ENCODE measurements at regions not wholly inside any gene's neighbourhood (a gene's known extent, or its start where the extent isn't known, plus 50 kb on each side); places are given as distances from the start of the nearest gene placed in this dataset.
A peak's percentile ranks its signal among the peaks of the same experiment; 100 is the strongest.

GRCh38 chr3:45332901-45333407 is 55.4 kb upstream of the LARS2 start:
- no peak overlapping the region for H2BK20ac ChIP-seq (ENCODE audit: low read depth, low read length)
- ATAC-seq (ENCODE audit: low read depth) (no peak), DNase-seq (no peak)
- H2BK120ac ChIP-seq (ENCODE audit: low read depth, low read length): no peak overlapping the region
- H3K4me1 ChIP-seq (ENCODE audit: control insufficient read depth, insufficient read depth, low read length): no peaks in the 10 kb centered on the region
- peaks cover 2% of the 10 kb centered on the region; the same call in 1 of the 2 replicates for H3K9me1 ChIP-seq (ENCODE audit: insufficient read depth, low read length)
- H3K4me2 ChIP-seq (ENCODE audit: low read depth, low read length): no peak overlapping the region
- no peak overlapping the region for H4K5ac ChIP-seq (ENCODE audit: low read depth, low read length)
- TF ChIP-seq FOS (IDR thresholded peaks at IDR 0.05; ENCODE audit: low read depth, low read length) (no peak), POLR2A (IDR thresholded peaks at IDR 0.05; ENCODE audit: low read depth, low read length) (no peak), CHD1 (IDR thresholded peaks at IDR 0.05; ENCODE audit: low read depth, low read length) (no peak), RAD21 (IDR thresholded peaks at IDR 0.05; ENCODE audit: low read length) (no peak), SMC3 (IDR thresholded peaks at IDR 0.05; ENCODE audit: low read depth, low read length) (no peak), MAZ (IDR thresholded peaks at IDR 0.05; ENCODE audit: borderline replicate concordance, low read depth, low read length) (no peak), MAFK (IDR thresholded peaks at IDR 0.05; ENCODE audit: low read depth, low read length) (no peak), RCOR1 (IDR thresholded peaks at IDR 0.05; ENCODE audit: insufficient replicate concordance, low read length) (no peak), CEBPB (IDR thresholded peaks at IDR 0.05; ENCODE audit: low read depth, low read length) (no peak)
- H4K20me1 ChIP-seq (ENCODE audit: insufficient read depth, low read length): no peaks in the 10 kb centered on the region
- H3K36me3 ChIP-seq (ENCODE audit: control insufficient read depth, insufficient read depth, low read length): no peaks in the 10 kb centered on the region
- no peak overlapping the region for H3K23ac ChIP-seq (ENCODE audit: low read depth, low read length)
- no peak overlapping the region for H3K14ac ChIP-seq (replicated peaks; ENCODE audit: low read depth, low read length)
- peak overlapping the region; percentile 0 for H2AFZ ChIP-seq (replicated peaks; ENCODE audit: low read length, poor library complexity)
- H2AK5ac ChIP-seq (ENCODE audit: low read depth, low read length): peak overlapping the region; percentile 43; the same call in 1 of the 2 replicates
- dilution Hi-C loops (cut with HindIII; ENCODE audit: low sequenced_read_pairs, unreplicated experiment) (no loop called here), in situ Hi-C loops (cut with MboI; ENCODE audit: low sequenced_read_pairs) (no loop called here), intact Hi-C loops (cut with micrococcal nuclease) (no loop called here)
- H3K4ac ChIP-seq (ENCODE audit: low read depth, low read length): no peak overlapping the region
- POLR2A ChIA-PET (ENCODE audit: unreplicated experiment): no interaction called here
- no peak overlapping the region for H3K4me3 ChIP-seq (ENCODE audit: insufficient read depth, low read depth, low read length)
- no peak overlapping the region for H2BK15ac ChIP-seq (ENCODE audit: low read depth, low read length)
- no peak overlapping the region for H2BK5ac ChIP-seq (ENCODE audit: low read depth, low read length, poor library complexity, severe bottlenecking)
- no peak overlapping the region for H4K91ac ChIP-seq (ENCODE audit: insufficient read depth, low read depth, low read length)
- CTCF ChIA-PET: no interaction called here
- H3K27ac ChIP-seq (ENCODE audit: insufficient read depth, low read length): no peak overlapping the region
- no peak overlapping the region for H4K8ac ChIP-seq (ENCODE audit: low read depth in 2 of 2, low read length in 2 of 2)
- H3K79me1 ChIP-seq (ENCODE audit: low read depth in 1 of 2, low read length in 2 of 2): no peaks in the 10 kb centered on the region
- no peak overlapping the region for H3K56ac ChIP-seq (ENCODE audit: extremely low read depth, insufficient read depth, low read length)
- no peaks in the 10 kb centered on the region for H3K9me3 ChIP-seq (ENCODE audit: control insufficient read depth, insufficient read depth, low read length)
- H3K18ac ChIP-seq (ENCODE audit: low read depth, low read length): no peak overlapping the region
- H2AK9ac ChIP-seq (replicated peaks; ENCODE audit: low read depth, low read length, poor library complexity): no peak overlapping the region
- H3K27me3 ChIP-seq (ENCODE audit: control insufficient read depth, insufficient read depth, low read length): peaks cover 48% of the 10 kb centered on the region
- WGBS, 2 experiments (ENCODE audit: extremely low coverage in 2 of 2, insufficient read length in 1 of 2): no CpG with 5 or more reads among the region's 4 CpGs
- no peak overlapping the region for H3K9ac ChIP-seq (ENCODE audit: low read depth, low read length)
- no TSS peak for BruUV-seq (replicated peaks)
